PC-9 (cell line): ENCODE measurements at regions not wholly inside any gene's neighbourhood (a gene's known extent, or its start where the extent isn't known, plus 50 kb on each side); places are given as distances from the start of the nearest gene placed in this dataset.

Experiments
- CTCF ChIP-seq: fragments of 200-600 bp; sonication (generic); conservative IDR thresholded peaks from 2 replicates; pipeline ENCODE4 v1.6.1; 2017; ENCODE audit warnings: mixed run types, antibody characterized with exemption, mild to moderate bottlenecking, moderate library complexity
- EZH2 ChIP-seq: fragments of 200-600 bp; sonication (generic); IDR thresholded peaks from 2 replicates; pipeline ENCODE4 v1.8.0; 2017; ENCODE audit warnings: antibody characterized with exemption, low read depth

- no peak for TF ChIP-seq CTCF
- TF ChIP-seq EZH2, result no peak
These were observed 132.9 kb downstream of the SOCS6 start for GRCh38 chr18:70421471-70422390.
